ENCODE measurements at regions not wholly inside any gene's neighbourhood (a gene's known extent, or its start where the extent isn't known, plus 50 kb on each side); places are given as distances from the start of the nearest gene placed in this dataset.

GRCh38 chr7:116316838-116317628 lies 106.7 kb downstream of the TES start:
- Histone ChIP-seq H3K27me3 (ENCODE audit: insufficient read depth, low read length) (no peaks in the 10 kb centered on the region), H3K27ac (ENCODE audit: low read depth, low read length) (peak overlapping the region; percentile 89), H3K4me3 (replicated peaks in 1 of 2; ENCODE audit: low read depth in 1 of 2, low read length in 2 of 2) (peak overlapping the region; percentile 6 to 34), H3K9me3 (ENCODE audit: control insufficient read depth in 1 of 2, insufficient read depth in 1 of 2, low read depth in 1 of 2, low read length in 2 of 2) (no peaks in the 10 kb centered on the region), H3K4me1 (ENCODE audit: control insufficient read depth in 1 of 2, insufficient read depth in 2 of 2, low read length in 2 of 2) (peaks cover 29 to 49% of the 10 kb centered on the region in 2 experiments), H3K79me2 (ENCODE audit: insufficient read depth, low read length) (no peaks in the 10 kb centered on the region), H3K4me2 (ENCODE audit: low read length) (peak overlapping the region; percentile 71), H3K9me2 (ENCODE audit: insufficient read depth) (no peaks in the 10 kb centered on the region), H3K9ac (ENCODE audit: low read length) (peak overlapping the region; percentile 52), H3K36me3 (ENCODE audit: control insufficient read depth in 1 of 2, insufficient read depth in 2 of 2, low read length in 2 of 2) (peaks cover 0 to 14% of the 10 kb centered on the region in 2 experiments; a peak in 1 of 4 replicates), H2AFZ (ENCODE audit: low read depth, low read length, poor library complexity, severe bottlenecking) (no peak overlapping the region), H4K20me1 (ENCODE audit: insufficient read depth) (no peaks in the 10 kb centered on the region)
- TSS peak; percentile 71 for BruUV-seq (replicated peaks)
- ATAC-seq (peak; percentile 90), DNase-seq (ENCODE audit: low read depth, low spot score) (peak; percentile 99)
- RAD21 ChIA-PET (ENCODE audit: low non-redundant PET in 1 of 2, low total read pairs in 2 of 2, uncharacterized antibody in 2 of 2, unreplicated experiment in 2 of 2) = no interaction called here
- CTCF ChIA-PET = no interaction called here
- intact Hi-C loops (cut with micrococcal nuclease) = loop anchor here (1.0 kb wide), 1 partner anchor 38 kb away; no protein-coding TSS in a partner anchor
- POLR2A ChIA-PET = no interaction called here
- no peak for TF ChIP-seq CTCF (IDR thresholded peaks at IDR 0.05 in 2 of 3, conservative IDR thresholded peaks at IDR 0.05 in 1 of 3; ENCODE audit: borderline replicate concordance in 1 of 3, insufficient read depth in 1 of 3, low read depth in 2 of 3, low read length in 2 of 3)
- no peak for TF ChIP-seq EZH2phosphoT487 (IDR thresholded peaks at IDR 0.05; ENCODE audit: borderline replicate concordance)
- peak; percentile 58 for TF ChIP-seq YY1 (IDR thresholded peaks at IDR 0.05; ENCODE audit: extremely low read depth, insufficient replicate concordance, low read depth, low read length)
- no peak for TF ChIP-seq ZFX (IDR thresholded peaks at IDR 0.05)
- peak; percentile 47; the same call in 1 of the 2 replicates for TF ChIP-seq POLR2AphosphoS5 (IDR thresholded peaks at IDR 0.05; ENCODE audit: low read depth, low read length)
- TF ChIP-seq EZH2 (IDR thresholded peaks at IDR 0.05) = no peak
- peak; percentile 44 for TF ChIP-seq RAD21 (IDR thresholded peaks at IDR 0.05; ENCODE audit: low read depth)
- TF ChIP-seq, protein P1, sequence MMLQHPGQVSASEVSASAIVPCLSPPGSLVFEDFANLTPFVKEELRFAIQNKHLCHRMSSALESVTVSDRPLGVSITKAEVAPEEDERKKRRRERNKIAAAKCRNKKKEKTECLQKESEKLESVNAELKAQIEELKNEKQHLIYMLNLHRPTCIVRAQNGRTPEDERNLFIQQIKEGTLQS (IDR thresholded peaks at IDR 0.05) = 0 out of 2 replicates have a peak, but pooled peaks have one; percentile 45
- TF ChIP-seq CEBPB (IDR thresholded peaks at IDR 0.05; ENCODE audit: low read depth) = peak; percentile 91
- TF ChIP-seq SIN3A (IDR thresholded peaks at IDR 0.05; ENCODE audit: low read depth) = peak; percentile 93
- peak; percentile 93; the same call in 1 of the 2 replicates for TF ChIP-seq CBX3 (IDR thresholded peaks at IDR 0.05; ENCODE audit: low read depth)
- TF ChIP-seq, protein P2, sequence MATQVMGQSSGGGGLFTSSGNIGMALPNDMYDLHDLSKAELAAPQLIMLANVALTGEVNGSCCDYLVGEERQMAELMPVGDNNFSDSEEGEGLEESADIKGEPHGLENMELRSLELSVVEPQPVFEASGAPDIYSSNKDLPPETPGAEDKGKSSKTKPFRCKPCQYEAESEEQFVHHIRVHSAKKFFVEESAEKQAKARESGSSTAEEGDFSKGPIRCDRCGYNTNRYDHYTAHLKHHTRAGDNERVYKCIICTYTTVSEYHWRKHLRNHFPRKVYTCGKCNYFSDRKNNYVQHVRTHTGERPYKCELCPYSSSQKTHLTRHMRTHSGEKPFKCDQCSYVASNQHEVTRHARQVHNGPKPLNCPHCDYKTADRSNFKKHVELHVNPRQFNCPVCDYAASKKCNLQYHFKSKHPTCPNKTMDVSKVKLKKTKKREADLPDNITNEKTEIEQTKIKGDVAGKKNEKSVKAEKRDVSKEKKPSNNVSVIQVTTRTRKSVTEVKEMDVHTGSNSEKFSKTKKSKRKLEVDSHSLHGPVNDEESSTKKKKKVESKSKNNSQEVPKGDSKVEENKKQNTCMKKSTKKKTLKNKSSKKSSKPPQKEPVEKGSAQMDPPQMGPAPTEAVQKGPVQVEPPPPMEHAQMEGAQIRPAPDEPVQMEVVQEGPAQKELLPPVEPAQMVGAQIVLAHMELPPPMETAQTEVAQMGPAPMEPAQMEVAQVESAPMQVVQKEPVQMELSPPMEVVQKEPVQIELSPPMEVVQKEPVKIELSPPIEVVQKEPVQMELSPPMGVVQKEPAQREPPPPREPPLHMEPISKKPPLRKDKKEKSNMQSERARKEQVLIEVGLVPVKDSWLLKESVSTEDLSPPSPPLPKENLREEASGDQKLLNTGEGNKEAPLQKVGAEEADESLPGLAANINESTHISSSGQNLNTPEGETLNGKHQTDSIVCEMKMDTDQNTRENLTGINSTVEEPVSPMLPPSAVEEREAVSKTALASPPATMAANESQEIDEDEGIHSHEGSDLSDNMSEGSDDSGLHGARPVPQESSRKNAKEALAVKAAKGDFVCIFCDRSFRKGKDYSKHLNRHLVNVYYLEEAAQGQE (IDR thresholded peaks at IDR 0.05; ENCODE audit: low read depth) = no peak
- TF ChIP-seq JUND (IDR thresholded peaks at IDR 0.05) = peak; percentile 97
- peak; percentile 94 for TF ChIP-seq SP1 (IDR thresholded peaks at IDR 0.05; ENCODE audit: low read depth)
- no peak for TF ChIP-seq EGR1 (IDR thresholded peaks at IDR 0.05; ENCODE audit: low read depth)
- TF ChIP-seq SRF (IDR thresholded peaks at IDR 0.05; ENCODE audit: low read depth) = peak; percentile 84
- no peak for TF ChIP-seq ZNF274 (IDR thresholded peaks at IDR 0.05; ENCODE audit: low read depth, low read length)
- peak; percentile 91 for TF ChIP-seq MAX (IDR thresholded peaks at IDR 0.05)
- TF ChIP-seq, protein P3, sequence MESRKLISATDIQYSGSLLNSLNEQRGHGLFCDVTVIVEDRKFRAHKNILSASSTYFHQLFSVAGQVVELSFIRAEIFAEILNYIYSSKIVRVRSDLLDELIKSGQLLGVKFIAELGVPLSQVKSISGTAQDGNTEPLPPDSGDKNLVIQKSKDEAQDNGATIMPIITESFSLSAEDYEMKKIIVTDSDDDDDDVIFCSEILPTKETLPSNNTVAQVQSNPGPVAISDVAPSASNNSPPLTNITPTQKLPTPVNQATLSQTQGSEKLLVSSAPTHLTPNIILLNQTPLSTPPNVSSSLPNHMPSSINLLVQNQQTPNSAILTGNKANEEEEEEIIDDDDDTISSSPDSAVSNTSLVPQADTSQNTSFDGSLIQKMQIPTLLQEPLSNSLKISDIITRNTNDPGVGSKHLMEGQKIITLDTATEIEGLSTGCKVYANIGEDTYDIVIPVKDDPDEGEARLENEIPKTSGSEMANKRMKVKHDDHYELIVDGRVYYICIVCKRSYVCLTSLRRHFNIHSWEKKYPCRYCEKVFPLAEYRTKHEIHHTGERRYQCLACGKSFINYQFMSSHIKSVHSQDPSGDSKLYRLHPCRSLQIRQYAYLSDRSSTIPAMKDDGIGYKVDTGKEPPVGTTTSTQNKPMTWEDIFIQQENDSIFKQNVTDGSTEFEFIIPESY (IDR thresholded peaks at IDR 0.05; ENCODE audit: extremely low read depth, insufficient replicate concordance, low read length) = no peak
- peak; percentile 98 for TF ChIP-seq FOSL1 (IDR thresholded peaks at IDR 0.05; ENCODE audit: low read depth)

All from HCT116 (cell line).